Breast epithelium (tissue), 3 donors: ENCODE measurements at regions not wholly inside any gene's neighbourhood (a gene's known extent, or its start where the extent isn't known, plus 50 kb on each side); places are given as distances from the start of the nearest gene placed in this dataset.

Experiments
- POLR2A ChIP-seq: fragments of 450-650 bp; IDR thresholded peaks from one replicate; pipeline ENCODE4 v1.6.1; 2016; ENCODE audit warnings: antibody characterized with exemption, mild to moderate bottlenecking, moderate library complexity
- POLR2AphosphoS5 ChIP-seq, 3 donors: sonication (generic); formaldehyde crosslinking; IDR thresholded peaks; one replicate each; pipeline ENCODE4 v1.6.1; 2017; ENCODE audit warnings: antibody characterized with exemption in 3 of 3
- TF ChIP-seq, protein P1 (sequence below), 3 donors: fragments of 450-650 bp; IDR thresholded peaks; one replicate each; pipeline ENCODE4 v1.5.1; 2016 to 2017; ENCODE audit warnings: antibody characterized with exemption in 3 of 3, mild to moderate bottlenecking in 3 of 3, moderate library complexity in 3 of 3

DNA sequence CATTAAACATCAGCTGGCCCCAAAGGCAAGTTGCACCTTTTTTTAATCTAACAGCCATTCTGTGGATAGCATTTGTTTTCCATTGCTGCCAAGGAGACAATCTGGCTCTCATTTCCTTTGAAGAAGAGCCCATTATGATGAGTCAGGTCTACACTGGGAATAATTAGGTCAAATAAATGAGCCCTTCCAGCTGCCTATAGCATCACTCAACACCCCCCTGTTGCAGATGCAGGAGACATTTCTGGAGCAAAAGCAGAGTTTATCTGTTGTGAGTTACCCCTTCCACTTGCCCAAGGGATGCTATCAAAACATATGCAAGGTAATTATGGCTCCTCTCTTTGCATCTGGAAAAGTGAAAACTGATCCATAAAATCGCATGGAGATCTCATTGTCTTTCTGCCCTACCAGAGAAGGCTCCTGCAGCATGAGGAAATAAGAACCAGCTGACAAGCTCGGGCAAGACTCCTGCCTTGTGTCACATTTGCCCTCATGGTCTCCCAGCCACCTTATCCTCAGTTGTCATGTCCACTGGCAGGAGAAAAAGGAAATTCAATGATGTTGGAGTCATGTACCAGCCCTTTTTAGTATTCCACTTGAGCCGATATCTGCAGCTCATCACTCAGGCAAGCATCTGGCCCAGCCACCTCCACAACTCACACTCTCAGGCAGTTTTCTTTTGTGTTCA lies 135.9 kb downstream of the SLC30A10 start:
- TF ChIP-seq, protein P1, sequence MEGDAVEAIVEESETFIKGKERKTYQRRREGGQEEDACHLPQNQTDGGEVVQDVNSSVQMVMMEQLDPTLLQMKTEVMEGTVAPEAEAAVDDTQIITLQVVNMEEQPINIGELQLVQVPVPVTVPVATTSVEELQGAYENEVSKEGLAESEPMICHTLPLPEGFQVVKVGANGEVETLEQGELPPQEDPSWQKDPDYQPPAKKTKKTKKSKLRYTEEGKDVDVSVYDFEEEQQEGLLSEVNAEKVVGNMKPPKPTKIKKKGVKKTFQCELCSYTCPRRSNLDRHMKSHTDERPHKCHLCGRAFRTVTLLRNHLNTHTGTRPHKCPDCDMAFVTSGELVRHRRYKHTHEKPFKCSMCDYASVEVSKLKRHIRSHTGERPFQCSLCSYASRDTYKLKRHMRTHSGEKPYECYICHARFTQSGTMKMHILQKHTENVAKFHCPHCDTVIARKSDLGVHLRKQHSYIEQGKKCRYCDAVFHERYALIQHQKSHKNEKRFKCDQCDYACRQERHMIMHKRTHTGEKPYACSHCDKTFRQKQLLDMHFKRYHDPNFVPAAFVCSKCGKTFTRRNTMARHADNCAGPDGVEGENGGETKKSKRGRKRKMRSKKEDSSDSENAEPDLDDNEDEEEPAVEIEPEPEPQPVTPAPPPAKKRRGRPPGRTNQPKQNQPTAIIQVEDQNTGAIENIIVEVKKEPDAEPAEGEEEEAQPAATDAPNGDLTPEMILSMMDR (IDR thresholded peaks at IDR 0.05), result no peak
- TF ChIP-seq POLR2AphosphoS5 (IDR thresholded peaks at IDR 0.05), result no peak
- no peak for TF ChIP-seq POLR2A
